Psoas muscle (tissue), 7 donors: ENCODE measurements at regions not wholly inside any gene's neighbourhood (a gene's known extent, or its start where the extent isn't known, plus 50 kb on each side); places are given as distances from the start of the nearest gene placed in this dataset.
"Not testable (repeated sequence)": the region's sequence is repeated elsewhere in the genome, so short reads cannot be mapped to it uniquely, and the experiment has no call there.

ENCODE experiments used
- ATAC-seq, 4 donors: fragments of 200-7000 bp; cut with Tn5 transposase; one replicate each; pipeline ENCODE4 v1.9.1; 2020; ENCODE audit warnings: moderate library complexity in 3 of 4, mild to moderate bottlenecking in 2 of 4
- DNase-seq, 2 donors: peaks; one replicate each; pipeline ENCODE4 v3.0.0-alpha.2; 2020
- H3K27ac ChIP-seq: fragments of 200-600 bp; one replicate; pipeline ENCODE4 v1.8.0; 2022
- H3K27me3 ChIP-seq, 3 donors: fragments of 200-600 bp in 1 of 3; one replicate each; pipeline versions ENCODE4 v1.6.1 to v1.8.0; 2013 to 2022; ENCODE audit warnings: low read length in 2 of 3, mild to moderate bottlenecking in 2 of 3, moderate library complexity in 1 of 3; ENCODE audit not compliant: insufficient read depth in 3 of 3
- H3K36me3 ChIP-seq, 2 donors: fragments of 200-600 bp in 1 of 2; one replicate each; pipeline versions ENCODE4 v1.6.1 to v1.8.0; 2013 to 2022; ENCODE audit warnings: low read depth in 1 of 2, mild to moderate bottlenecking in 1 of 2, moderate library complexity in 1 of 2; ENCODE audit not compliant: insufficient read depth in 1 of 2
- H3K4me1 ChIP-seq: fragments of 200-600 bp; one replicate; pipeline ENCODE4 v1.8.0; 2022
- H3K4me3 ChIP-seq: fragments of 200-600 bp; one replicate; pipeline ENCODE4 v1.8.0; 2022; ENCODE audit warnings: mild to moderate bottlenecking
- H3K9me3 ChIP-seq: fragments of 200-600 bp; one replicate; pipeline ENCODE4 v1.8.0; 2022
- CTCF ChIP-seq: fragments of 200-600 bp; IDR thresholded peaks from one replicate; pipeline ENCODE4 v1.8.0; 2022; ENCODE audit warnings: antibody characterized with exemption
- WGBS, 3 donors: extraction: QIAGEN DNeasy Blood & Tissue Kit; methylation state at CpG; one replicate each; pipeline versions ENCODE4 v1.1.6 to v1.1.7; 2013; 5-methylcytosine and 5-hydroxymethylcytosine counted together
- intact Hi-C, 2 donors: fragments of 100-400 bp; cut with DNase I; formaldehyde crosslinking; loops; one replicate each; pipeline versions ENCODE4 v1.11.0 to v1.14.2; 2022
- donor health status: healthy with polysubstance abuse.
- donor health status: DM: no; HTN: no; CAD: no; lungs with moderate emphysema.
- donor health status: Bipolar disorder and iron deficiency.
- donor health status: healthy.
- donor health status: DM: yes; HTN: yes; CAD: no.
- donor health status: DM: no; HTN: no; CAD: no.
- donor health status: DM: yes; HTN: yes; CAD: no.

GRCh38 chr3:36175916-36176461 is 204.3 kb upstream of the STAC start:
- TF ChIP-seq CTCF: no peak
- Histone ChIP-seq H3K9me3 (no peaks in the 10 kb centered on the region), H3K36me3 (no peaks in the 10 kb centered on the region), H3K27ac (no peak overlapping the region), H3K4me3 (no peak overlapping the region), H3K27me3 (no peaks in the 10 kb centered on the region), H3K4me1 (no peaks in the 10 kb centered on the region)
- intact Hi-C loops: no loop called here
- ATAC-seq: no peak
- 42 to 49% (median 45%) methylated on average over 2 of the region's 2 CpGs for WGBS, 3 donors
- DNase-seq: no peak

GRCh38 chr3:36178018-36178417 is 202.3 kb upstream of the STAC start:
- H3K9me3 ChIP-seq: no peaks in the 10 kb centered on the region
- 77 to 80% (median 79%) methylated on average over 1 of the region's 1 CpG for WGBS, 3 donors
- ATAC-seq (no peak), DNase-seq (no peak)
- H3K4me3 ChIP-seq: no peak overlapping the region
- H3K27me3 ChIP-seq: no peaks in the 10 kb centered on the region
- no peaks in the 10 kb centered on the region for H3K4me1 ChIP-seq
- TF ChIP-seq CTCF: no peak
- no peak overlapping the region for H3K27ac ChIP-seq
- intact Hi-C loops: no loop called here
- H3K36me3 ChIP-seq: no peaks in the 10 kb centered on the region

GRCh38 chr3:36182024-36182423 is 198.3 kb upstream of the STAC start:
- no peak for DNase-seq
- no peaks in the 10 kb centered on the region for H3K9me3 ChIP-seq
- no peak overlapping the region for H3K4me3 ChIP-seq
- H3K4me1 ChIP-seq: no peaks in the 10 kb centered on the region
- intact Hi-C loops: no loop called here
- WGBS, 3 donors: 70 to 90% (median 86%) methylated on average over 2 of the region's 2 CpGs
- no peak for ATAC-seq
- TF ChIP-seq CTCF: no peak
- H3K27ac ChIP-seq: no peak overlapping the region
- no peaks in the 10 kb centered on the region for H3K27me3 ChIP-seq
- no peaks in the 10 kb centered on the region for H3K36me3 ChIP-seq

- 73 to 84% (median 75%) methylated on average over 2 of the region's 2 CpGs for WGBS, 3 donors
- H3K9me3 ChIP-seq, H3K4me3 ChIP-seq, ATAC-seq, H3K4me1 ChIP-seq, H3K36me3 ChIP-seq, H3K27ac ChIP-seq, intact Hi-C loops, H3K27me3 ChIP-seq, DNase-seq: not testable (repeated sequence)
Observed at GRCh38 chr3:36187197-36187596, 193.1 kb upstream of the STAC start.

GRCh38 chr3:36192901-36193300 is 187.4 kb upstream of the STAC start:
- no peak for ATAC-seq
- no peak overlapping the region for H3K4me3 ChIP-seq
- TF ChIP-seq CTCF: no peak
- intact Hi-C loops: no loop called here
- no peaks in the 10 kb centered on the region for H3K36me3 ChIP-seq
- H3K27me3 ChIP-seq: peaks cover 0 to 4% (median 0%) of the 10 kb centered on the region in 3 donors
- no peak overlapping the region for H3K27ac ChIP-seq
- no peak for DNase-seq
- H3K4me1 ChIP-seq: no peaks in the 10 kb centered on the region
- no peaks in the 10 kb centered on the region for H3K9me3 ChIP-seq
